ENCODE measurements at regions not wholly inside any gene's neighbourhood (a gene's known extent, or its start where the extent isn't known, plus 50 kb on each side); places are given as distances from the start of the nearest gene placed in this dataset.

- no peak for TF ChIP-seq CTCF (IDR thresholded peaks at IDR 0.05; ENCODE audit: control extremely low read depth, extremely low read depth)
- H3K9me3 ChIP-seq (ENCODE audit: control insufficient read depth in 4 of 4, insufficient read depth in 3 of 4, low read length in 3 of 4), result no peaks in the 10 kb centered on the region
- H3K9ac ChIP-seq (ENCODE audit: insufficient read depth in 1 of 2, low read length in 2 of 2), result no peak overlapping the region
- 77 to 86% methylated on average over 3 of the region's 3 CpGs for WGBS, 2 donors
- no peaks in the 10 kb centered on the region for H3K36me3 ChIP-seq (ENCODE audit: control insufficient read depth in 4 of 4, insufficient read depth in 4 of 4, low read length in 4 of 4)
- no peak overlapping the region for H3K4me3 ChIP-seq
- H3K27me3 ChIP-seq (ENCODE audit: control insufficient read depth in 3 of 3, insufficient read depth in 3 of 3, low read length in 2 of 3), result no peaks in the 10 kb centered on the region
- H3K4me1 ChIP-seq (ENCODE audit: control insufficient read depth in 5 of 5, insufficient read depth in 5 of 5, low read length in 5 of 5), result no peaks in the 10 kb centered on the region
- DNase-seq, result no peak
- no peak overlapping the region for H3K27ac ChIP-seq (ENCODE audit: low read depth in 1 of 2, low read length in 1 of 2)
- ATAC-seq (ENCODE audit: insufficient read depth, low FRiP score), result no peak
These were observed 335.7 kb upstream of the PHF14 start for GRCh38 chr7:10637991-10638390.

GRCh38 chr7:10643545-10643944, 330.1 kb upstream of the PHF14 start:
- Histone ChIP-seq H3K36me3 (ENCODE audit: control insufficient read depth in 4 of 4, insufficient read depth in 4 of 4, low read length in 4 of 4) (no peaks in the 10 kb centered on the region), H3K9ac (ENCODE audit: insufficient read depth in 1 of 2, low read length in 2 of 2) (no peak overlapping the region), H3K4me1 (ENCODE audit: control insufficient read depth in 5 of 5, insufficient read depth in 5 of 5, low read length in 5 of 5) (peaks cover 0 to 25% (median 0%) of the 10 kb centered on the region in 5 donors), H3K4me3 (no peak overlapping the region), H3K9me3 (ENCODE audit: control insufficient read depth in 4 of 4, insufficient read depth in 3 of 4, low read length in 3 of 4) (no peaks in the 10 kb centered on the region), H3K27me3 (ENCODE audit: control insufficient read depth in 3 of 3, insufficient read depth in 3 of 3, low read length in 2 of 3) (no peaks in the 10 kb centered on the region), H3K27ac (ENCODE audit: low read depth in 1 of 2, low read length in 1 of 2) (no peak overlapping the region)
- no peak for DNase-seq
- WGBS, 2 donors, result 65 to 80% methylated on average over 2 of the region's 2 CpGs
- no peak for ATAC-seq (ENCODE audit: insufficient read depth, low FRiP score)
- no peak for TF ChIP-seq CTCF (IDR thresholded peaks at IDR 0.05; ENCODE audit: control extremely low read depth, extremely low read depth)

- Histone ChIP-seq H3K4me1 (ENCODE audit: control insufficient read depth in 5 of 5, insufficient read depth in 5 of 5, low read length in 5 of 5) (peaks cover 0 to 25% (median 0%) of the 10 kb centered on the region in 5 donors), H3K27me3 (ENCODE audit: control insufficient read depth in 3 of 3, insufficient read depth in 3 of 3, low read length in 2 of 3) (no peaks in the 10 kb centered on the region), H3K4me3 (no peak overlapping the region), H3K36me3 (ENCODE audit: control insufficient read depth in 4 of 4, insufficient read depth in 4 of 4, low read length in 4 of 4) (no peaks in the 10 kb centered on the region), H3K9ac (ENCODE audit: insufficient read depth in 1 of 2, low read length in 2 of 2) (no peak overlapping the region), H3K9me3 (ENCODE audit: control insufficient read depth in 4 of 4, insufficient read depth in 3 of 4, low read length in 3 of 4) (no peaks in the 10 kb centered on the region), H3K27ac (ENCODE audit: low read depth in 1 of 2, low read length in 1 of 2) (no peak overlapping the region)
- WGBS, 2 donors, result 73 to 90% methylated on average over 3 of the region's 3 CpGs
- TF ChIP-seq CTCF (IDR thresholded peaks at IDR 0.05; ENCODE audit: control extremely low read depth, extremely low read depth), result no peak
- DNase-seq (peak in 1 of 3 donors; percentile 9), ATAC-seq (ENCODE audit: insufficient read depth, low FRiP score) (no peak)
These were observed 328.8 kb upstream of the PHF14 start for GRCh38 chr7:10644849-10645248.

- 13 to 44% methylated on average over 5 of the region's 5 CpGs for WGBS, 2 donors
- H3K4me1 ChIP-seq (ENCODE audit: control insufficient read depth in 5 of 5, insufficient read depth in 5 of 5, low read length in 5 of 5), result peaks cover 0 to 25% (median 0%) of the 10 kb centered on the region in 5 donors
- no peak for ATAC-seq (ENCODE audit: insufficient read depth, low FRiP score)
These were observed 327.5 kb upstream of the PHF14 start for GRCh38 chr7:10646194-10646593.

More at GRCh38 chr7:10646194-10646593, 327.5 kb upstream of the PHF14 start:
- H3K9me3 ChIP-seq (ENCODE audit: control insufficient read depth in 4 of 4, insufficient read depth in 3 of 4, low read length in 3 of 4), result no peaks in the 10 kb centered on the region
- no peaks in the 10 kb centered on the region for H3K27me3 ChIP-seq (ENCODE audit: control insufficient read depth in 3 of 3, insufficient read depth in 3 of 3, low read length in 2 of 3)
- peak; percentile 14 to 92 (median 84) for DNase-seq
- no peak overlapping the region for H3K27ac ChIP-seq (ENCODE audit: low read depth in 1 of 2, low read length in 1 of 2)
- no peak for TF ChIP-seq CTCF (IDR thresholded peaks at IDR 0.05; ENCODE audit: control extremely low read depth, extremely low read depth)
- H3K36me3 ChIP-seq (ENCODE audit: control insufficient read depth in 4 of 4, insufficient read depth in 4 of 4, low read length in 4 of 4), result no peaks in the 10 kb centered on the region
- no peak overlapping the region for H3K4me3 ChIP-seq
- no peak overlapping the region for H3K9ac ChIP-seq (ENCODE audit: insufficient read depth in 1 of 2, low read length in 2 of 2)
